Adrenal gland (tissue), 9 donors: ENCODE measurements at regions not wholly inside any gene's neighbourhood (a gene's known extent, or its start where the extent isn't known, plus 50 kb on each side); places are given as distances from the start of the nearest gene placed in this dataset.
A peak's percentile ranks its signal among the peaks of the same experiment; 100 is the strongest.

Source experiments
- DNase-seq, 7 donors: peaks; one replicate each; pipeline ENCODE4 v3.0.0-alpha.2; 2019 to 2020
- H3K27ac ChIP-seq, 5 donors: fragments of 200-600 bp; sonication (generic) in 4 of 5; 1 replicate in 3 of 5; 2 replicates in 2 of 5; pipeline versions ENCODE4 v1.5.1 to v1.8.0; 2016 to 2020; ENCODE audit warnings: mild to moderate bottlenecking in 1 of 5
- H3K27me3 ChIP-seq: fragments of 200-600 bp; 2 replicates; pipeline ENCODE4 v1.8.0; 2021
- H3K36me3 ChIP-seq, 2 donors: fragments of 200-600 bp; replicated peaks in 1 of 2; 1 replicate in 1 of 2; 2 replicates in 1 of 2; pipeline versions ENCODE4 v1.5.1 to v1.8.0; 2018 to 2022
- H3K4me1 ChIP-seq, 2 donors: fragments of 200-600 bp; replicated peaks in 1 of 2; 1 replicate in 1 of 2; 2 replicates in 1 of 2; pipeline versions ENCODE4 v1.5.1 to v1.8.0; 2018 to 2021
- H3K4me3 ChIP-seq, 4 donors: fragments of 200-600 bp; sonication (generic) in 3 of 4; one replicate each; pipeline ENCODE4 v1.5.1; 2016 to 2018
- H3K9me3 ChIP-seq, 3 donors: fragments of 200-600 bp; sonication (generic) in 1 of 3; replicated peaks in 1 of 3; 1 replicate in 2 of 3; 2 replicates in 1 of 3; pipeline versions ENCODE4 v1.5.1 to v1.8.0; 2016 to 2021
- CTCF ChIP-seq, 6 experiments: fragments of 450-650 bp in 4 of 6; fragments of 200-600 bp in 2 of 6; sonication (generic) in 1 of 6; IDR thresholded peaks; 1 replicate in 5 of 6; 2 replicates in 1 of 6; pipeline versions ENCODE4 v1.5.1 to v1.8.0; 2016 to 2021; ENCODE audit warnings: antibody characterized with exemption in 6 of 6, mild to moderate bottlenecking in 2 of 6, moderate library complexity in 1 of 6
- POLR2A ChIP-seq, 2 donors: fragments of 450-650 bp; IDR thresholded peaks; one replicate each; pipeline ENCODE4 v1.6.1; 2017; ENCODE audit warnings: antibody characterized with exemption in 2 of 2, mild to moderate bottlenecking in 2 of 2, moderate library complexity in 1 of 2
- WGBS, 4 donors: extraction: QIAGEN DNeasy Blood & Tissue Kit in 2 of 4; methylation state at CpG; one replicate each; pipeline versions ENCODE4 v1.1.5 to v1.1.7; 2013 to 2017; 5-methylcytosine and 5-hydroxymethylcytosine counted together
- intact Hi-C, 2 donors: fragments of 100-400 bp; cut with DNase I; formaldehyde crosslinking; loops; one replicate each; pipeline versions ENCODE4 v1.14.1 to v1.15.0; 2022 to 2023
- donor health status: healthy with polysubstance abuse.
- donor health status: Bipolar disorder and iron deficiency.
- donor health status: DM: yes; HTN: yes; CAD: no.
- donor health status: DM: no; HTN: no; CAD: no.
- donor health status: DM: no; HTN: no; CAD: no.

- H3K4me1 ChIP-seq = no peaks in the 10 kb centered on the region
- no peak overlapping the region for H3K4me3 ChIP-seq
- no peak overlapping the region for H3K27ac ChIP-seq
- no peak for TF ChIP-seq POLR2A (IDR thresholded peaks at IDR 0.05)
- no peak for TF ChIP-seq CTCF (IDR thresholded peaks at IDR 0.05)
- H3K27me3 ChIP-seq = no peaks in the 10 kb centered on the region
- DNase-seq = no peak
- H3K9me3 ChIP-seq = no peaks in the 10 kb centered on the region
- WGBS, 4 donors = 83 to 90% (median 85%) methylated on average over 8 to 11 of the region's 11 CpGs
- no peaks in the 10 kb centered on the region for H3K36me3 ChIP-seq
- intact Hi-C loops = no loop called here
Measured at GRCh38 chr22:42327462-42328129, 57.1 kb upstream of the TCF20 start.

GRCh38 chr22:42326801-42327200 is 56.3 kb upstream of the TCF20 start:
- H3K27me3 ChIP-seq = no peaks in the 10 kb centered on the region
- intact Hi-C loops = no loop called here
- no peak overlapping the region for H3K4me3 ChIP-seq
- TF ChIP-seq POLR2A (IDR thresholded peaks at IDR 0.05) (no peak), CTCF (IDR thresholded peaks at IDR 0.05) (no peak)
- WGBS, 4 donors = 64 to 69% (median 66%) methylated on average over 10 to 13 of the region's 13 CpGs
- no peaks in the 10 kb centered on the region for H3K4me1 ChIP-seq
- H3K27ac ChIP-seq = no peak overlapping the region
- no peaks in the 10 kb centered on the region for H3K36me3 ChIP-seq
- no peaks in the 10 kb centered on the region for H3K9me3 ChIP-seq
- DNase-seq = peak in 1 of 7 donors; percentile 62

DNA sequence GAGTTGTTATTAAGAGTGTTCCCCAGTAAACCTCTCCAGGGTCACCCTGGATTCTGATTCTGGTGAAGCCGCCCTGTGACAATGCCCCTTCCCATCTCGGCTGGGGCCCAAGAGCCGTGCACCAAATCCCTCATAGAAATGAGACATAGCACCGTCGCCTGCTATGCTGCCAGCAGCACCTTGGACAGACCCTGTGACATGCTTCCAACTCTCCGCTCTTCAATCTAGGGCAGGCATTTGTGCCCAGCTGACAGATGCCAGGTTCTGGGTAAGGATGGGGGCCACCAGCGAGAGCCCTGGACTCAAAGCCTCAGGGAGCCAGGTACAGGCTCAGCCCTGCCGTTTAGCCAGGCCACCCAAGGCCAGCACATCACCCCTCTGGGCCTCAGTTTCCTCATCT is 55.8 kb upstream of the TCF20 start:
- Histone ChIP-seq H3K36me3 (no peaks in the 10 kb centered on the region), H3K4me1 (no peaks in the 10 kb centered on the region), H3K27me3 (no peaks in the 10 kb centered on the region), H3K9me3 (no peaks in the 10 kb centered on the region), H3K4me3 (no peak overlapping the region), H3K27ac (no peak overlapping the region)
- DNase-seq = no peak
- WGBS, 4 donors = 87 to 100% (median 90%) methylated on average over 5 to 8 of the region's 8 CpGs
- intact Hi-C loops = no loop called here
- TF ChIP-seq CTCF (IDR thresholded peaks at IDR 0.05) = no peak
- no peak for TF ChIP-seq POLR2A (IDR thresholded peaks at IDR 0.05)

DNA sequence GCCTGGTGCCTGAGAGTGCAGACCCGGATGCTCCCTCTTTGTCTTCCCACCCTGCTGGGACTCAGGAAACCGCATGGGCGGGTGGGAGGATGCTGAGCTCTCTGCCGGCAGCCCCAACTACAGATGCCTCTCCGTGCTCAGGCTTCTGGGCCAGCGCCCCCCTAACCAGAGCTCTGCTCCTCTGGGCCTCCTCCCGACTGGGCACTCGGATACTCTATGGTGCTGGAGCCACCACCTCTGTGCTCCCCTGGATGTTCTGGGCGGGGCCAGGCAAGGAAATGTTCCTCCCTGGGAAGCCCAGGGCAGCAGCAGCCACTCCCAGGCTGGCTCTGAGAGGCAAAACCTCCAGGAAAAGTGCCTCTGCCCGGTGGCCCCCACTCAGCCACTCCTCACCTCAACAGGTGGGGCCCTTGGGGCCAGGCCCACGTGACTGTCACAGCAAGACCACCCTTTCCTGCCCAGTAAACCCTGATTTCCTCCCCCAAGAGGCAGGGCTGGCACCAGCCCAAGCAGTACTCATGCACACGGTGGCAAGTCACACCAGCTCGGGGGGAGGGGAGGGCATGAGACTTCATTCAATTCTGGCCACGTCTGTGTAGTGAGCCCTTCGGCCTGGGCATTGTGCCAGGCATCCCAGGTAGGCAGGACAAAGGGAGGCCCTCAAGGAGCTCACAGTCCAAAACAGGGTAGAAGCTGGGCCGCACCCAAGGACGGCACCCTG is 54.7 kb upstream of the TCF20 start:
- intact Hi-C loops = no loop called here
- DNase-seq = no peak
- TF ChIP-seq POLR2A (IDR thresholded peaks at IDR 0.05) (no peak), CTCF (IDR thresholded peaks at IDR 0.05) (no peak)
- Histone ChIP-seq H3K4me1 (no peaks in the 10 kb centered on the region), H3K27me3 (no peaks in the 10 kb centered on the region), H3K4me3 (no peak overlapping the region), H3K9me3 (no peaks in the 10 kb centered on the region), H3K27ac (no peak overlapping the region), H3K36me3 (no peaks in the 10 kb centered on the region)
- 53 to 63% (median 57%) methylated on average over 10 to 17 of the region's 17 CpGs for WGBS, 4 donors
